ENCODE measurements at regions not wholly inside any gene's neighbourhood (a gene's known extent, or its start where the extent isn't known, plus 50 kb on each side); places are given as distances from the start of the nearest gene placed in this dataset.

- no peak for TF ChIP-seq MAX (IDR thresholded peaks at IDR 0.05)
- no peak for TF ChIP-seq JUND (IDR thresholded peaks at IDR 0.05; ENCODE audit: low read length)
- TF ChIP-seq CTCF (IDR thresholded peaks at IDR 0.05; ENCODE audit: control extremely low read depth in 1 of 3, insufficient read depth in 1 of 3, low read depth in 1 of 3, low read length in 3 of 3) = no peak
- no peak for TF ChIP-seq TAF1 (IDR thresholded peaks at IDR 0.05; ENCODE audit: low read depth, low read length)
- no peak for TF ChIP-seq FOSL1 (IDR thresholded peaks at IDR 0.05; ENCODE audit: insufficient read depth, low read depth, low read length)
- TF ChIP-seq ZNF274 (IDR thresholded peaks at IDR 0.05; ENCODE audit: borderline replicate concordance, extremely low read depth, low read length) = no peak
- no peak for TF ChIP-seq EZH2 (IDR thresholded peaks at IDR 0.05; ENCODE audit: low read depth, low read length, severe bottlenecking)
Observed at GRCh38 chr7:145324081-145324480, 488.2 kb upstream of the TPK1 start.
